HL-60 (cell line): ENCODE measurements at regions not wholly inside any gene's neighbourhood (a gene's known extent, or its start where the extent isn't known, plus 50 kb on each side); places are given as distances from the start of the nearest gene placed in this dataset.

Source experiments
- DNase-seq, 2 experiments: peaks; one replicate each; pipeline ENCODE4 v3.0.0-alpha.2; 2010 to 2020; ENCODE audit warnings: low read depth in 1 of 2, low spot score in 1 of 2
- H3K27ac ChIP-seq: fragments of 250-450 bp; sonication (Bioruptor Pico); replicated peaks from 2 replicates; pipeline ENCODE4 v1.5.1; 2020; ENCODE audit warnings: mild to moderate bottlenecking, moderate library complexity
- H3K27me3 ChIP-seq: fragments of 250-450 bp; sonication (Bioruptor Pico); 2 replicates; pipeline ENCODE4 v1.5.1; 2021; ENCODE audit warnings: mild to moderate bottlenecking, moderate library complexity; ENCODE audit not compliant: insufficient read depth, poor library complexity, severe bottlenecking
- H3K4me3 ChIP-seq: replicated peaks from 2 replicates; pipeline ENCODE4 v1.5.1; 2011; ENCODE audit warnings: mild to moderate bottlenecking, control low read depth, low read length; ENCODE audit not compliant: insufficient read depth
- GABPA ChIP-seq: IDR thresholded peaks from 2 replicates; pipeline ENCODE4 v1.6.1; 2012; ENCODE audit warnings: low read depth
- POLR2AphosphoS5 ChIP-seq: IDR thresholded peaks from 2 replicates; pipeline ENCODE4 v1.6.1; 2012; ENCODE audit warnings: low read depth
- SPI1 ChIP-seq: IDR thresholded peaks from 2 replicates; pipeline ENCODE4 v1.6.1; 2012; ENCODE audit warnings: low read depth, mild to moderate bottlenecking, borderline replicate concordance
- TF ChIP-seq, protein P1 (sequence below): IDR thresholded peaks from 2 replicates; pipeline ENCODE4 v1.6.1; 2012; ENCODE audit warnings: low read depth; ENCODE audit not compliant: insufficient replicate concordance
- TF ChIP-seq, protein P2 (sequence below): IDR thresholded peaks from one replicate; pipeline ENCODE4 v1.5.1; 2011; ENCODE audit warnings: low read length, control low read depth, inconsistent platforms; ENCODE audit not compliant: insufficient read depth

DNA sequence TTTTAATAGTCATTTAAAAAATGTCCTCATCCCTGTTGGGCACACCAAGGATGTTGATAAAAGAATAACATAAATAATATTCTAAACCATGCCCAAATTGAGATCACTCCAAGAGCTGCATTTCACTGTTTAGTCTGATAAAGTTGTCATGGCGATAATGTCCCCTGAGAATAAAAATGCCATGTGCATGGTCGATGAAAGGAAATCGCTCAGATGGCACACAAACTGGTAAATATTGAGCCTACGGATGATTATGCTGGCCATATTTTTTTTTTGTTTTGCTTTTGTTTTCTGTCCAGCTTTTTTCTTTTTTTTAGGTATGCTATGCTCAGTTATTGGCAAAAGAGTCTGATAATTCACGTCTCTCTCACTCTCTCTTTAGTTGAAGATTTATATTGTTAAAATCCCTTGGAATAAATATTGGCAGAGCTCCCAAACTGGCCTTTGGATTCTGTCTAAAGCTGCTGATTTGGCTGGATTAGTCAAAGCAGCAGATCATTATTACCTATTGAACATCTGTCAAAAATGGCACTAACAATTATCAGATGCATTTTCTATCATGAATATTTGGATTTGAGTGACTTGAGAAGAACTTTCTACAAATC is 643.8 kb downstream of the SQOR start:
- Histone ChIP-seq H3K4me3 (no peak overlapping the region), H3K27ac (no peak overlapping the region), H3K27me3 (no peaks in the 10 kb centered on the region)
- no peak for TF ChIP-seq GABPA
- TF ChIP-seq, protein P1, sequence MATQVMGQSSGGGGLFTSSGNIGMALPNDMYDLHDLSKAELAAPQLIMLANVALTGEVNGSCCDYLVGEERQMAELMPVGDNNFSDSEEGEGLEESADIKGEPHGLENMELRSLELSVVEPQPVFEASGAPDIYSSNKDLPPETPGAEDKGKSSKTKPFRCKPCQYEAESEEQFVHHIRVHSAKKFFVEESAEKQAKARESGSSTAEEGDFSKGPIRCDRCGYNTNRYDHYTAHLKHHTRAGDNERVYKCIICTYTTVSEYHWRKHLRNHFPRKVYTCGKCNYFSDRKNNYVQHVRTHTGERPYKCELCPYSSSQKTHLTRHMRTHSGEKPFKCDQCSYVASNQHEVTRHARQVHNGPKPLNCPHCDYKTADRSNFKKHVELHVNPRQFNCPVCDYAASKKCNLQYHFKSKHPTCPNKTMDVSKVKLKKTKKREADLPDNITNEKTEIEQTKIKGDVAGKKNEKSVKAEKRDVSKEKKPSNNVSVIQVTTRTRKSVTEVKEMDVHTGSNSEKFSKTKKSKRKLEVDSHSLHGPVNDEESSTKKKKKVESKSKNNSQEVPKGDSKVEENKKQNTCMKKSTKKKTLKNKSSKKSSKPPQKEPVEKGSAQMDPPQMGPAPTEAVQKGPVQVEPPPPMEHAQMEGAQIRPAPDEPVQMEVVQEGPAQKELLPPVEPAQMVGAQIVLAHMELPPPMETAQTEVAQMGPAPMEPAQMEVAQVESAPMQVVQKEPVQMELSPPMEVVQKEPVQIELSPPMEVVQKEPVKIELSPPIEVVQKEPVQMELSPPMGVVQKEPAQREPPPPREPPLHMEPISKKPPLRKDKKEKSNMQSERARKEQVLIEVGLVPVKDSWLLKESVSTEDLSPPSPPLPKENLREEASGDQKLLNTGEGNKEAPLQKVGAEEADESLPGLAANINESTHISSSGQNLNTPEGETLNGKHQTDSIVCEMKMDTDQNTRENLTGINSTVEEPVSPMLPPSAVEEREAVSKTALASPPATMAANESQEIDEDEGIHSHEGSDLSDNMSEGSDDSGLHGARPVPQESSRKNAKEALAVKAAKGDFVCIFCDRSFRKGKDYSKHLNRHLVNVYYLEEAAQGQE, result no peak
- DNase-seq, result no peak

DNA sequence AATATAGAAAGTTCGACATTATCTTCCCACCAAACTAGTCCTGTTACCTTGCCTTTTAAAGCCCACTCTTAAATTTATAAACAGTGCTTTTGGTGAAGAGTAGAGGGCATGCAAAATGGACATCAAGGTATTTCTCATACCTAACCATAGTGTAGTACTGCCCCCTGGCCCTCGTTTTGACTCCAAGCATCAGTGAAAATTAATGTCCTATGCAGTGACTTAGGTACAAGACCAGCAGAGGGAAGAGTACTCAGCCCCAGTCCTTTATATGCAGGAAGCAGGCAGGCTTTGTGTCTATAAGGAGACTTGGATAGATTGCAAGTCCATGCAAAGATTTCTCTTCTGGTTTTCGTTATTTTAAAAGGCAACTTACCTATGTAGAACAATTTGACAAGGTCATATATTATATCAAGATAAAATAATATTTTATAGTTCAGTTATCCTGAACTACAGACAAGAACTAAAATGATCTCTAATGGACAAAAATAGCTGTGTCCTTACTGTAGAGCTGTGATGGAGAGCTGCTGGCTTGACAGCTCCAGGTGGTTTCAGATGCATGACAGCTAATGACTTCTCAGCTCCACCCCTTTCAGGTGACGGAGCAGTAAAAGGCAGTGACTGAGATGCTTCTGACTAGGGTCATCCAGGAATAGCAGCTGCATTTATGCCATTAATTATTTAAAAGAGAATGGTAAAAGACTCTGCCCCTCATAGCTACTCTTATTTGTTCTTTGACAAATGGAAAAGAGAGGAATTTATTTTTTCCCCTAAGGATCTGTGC is 646.1 kb downstream of the SQOR start:
- DNase-seq, result no peak
- Histone ChIP-seq H3K4me3 (no peak overlapping the region), H3K27me3 (no peaks in the 10 kb centered on the region), H3K27ac (no peak overlapping the region)
- TF ChIP-seq SPI1 (no peak), GABPA (no peak), POLR2AphosphoS5 (no peak)
- TF ChIP-seq, protein P2, sequence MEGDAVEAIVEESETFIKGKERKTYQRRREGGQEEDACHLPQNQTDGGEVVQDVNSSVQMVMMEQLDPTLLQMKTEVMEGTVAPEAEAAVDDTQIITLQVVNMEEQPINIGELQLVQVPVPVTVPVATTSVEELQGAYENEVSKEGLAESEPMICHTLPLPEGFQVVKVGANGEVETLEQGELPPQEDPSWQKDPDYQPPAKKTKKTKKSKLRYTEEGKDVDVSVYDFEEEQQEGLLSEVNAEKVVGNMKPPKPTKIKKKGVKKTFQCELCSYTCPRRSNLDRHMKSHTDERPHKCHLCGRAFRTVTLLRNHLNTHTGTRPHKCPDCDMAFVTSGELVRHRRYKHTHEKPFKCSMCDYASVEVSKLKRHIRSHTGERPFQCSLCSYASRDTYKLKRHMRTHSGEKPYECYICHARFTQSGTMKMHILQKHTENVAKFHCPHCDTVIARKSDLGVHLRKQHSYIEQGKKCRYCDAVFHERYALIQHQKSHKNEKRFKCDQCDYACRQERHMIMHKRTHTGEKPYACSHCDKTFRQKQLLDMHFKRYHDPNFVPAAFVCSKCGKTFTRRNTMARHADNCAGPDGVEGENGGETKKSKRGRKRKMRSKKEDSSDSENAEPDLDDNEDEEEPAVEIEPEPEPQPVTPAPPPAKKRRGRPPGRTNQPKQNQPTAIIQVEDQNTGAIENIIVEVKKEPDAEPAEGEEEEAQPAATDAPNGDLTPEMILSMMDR, result no peak
- TF ChIP-seq, protein P1, result no peak

DNA sequence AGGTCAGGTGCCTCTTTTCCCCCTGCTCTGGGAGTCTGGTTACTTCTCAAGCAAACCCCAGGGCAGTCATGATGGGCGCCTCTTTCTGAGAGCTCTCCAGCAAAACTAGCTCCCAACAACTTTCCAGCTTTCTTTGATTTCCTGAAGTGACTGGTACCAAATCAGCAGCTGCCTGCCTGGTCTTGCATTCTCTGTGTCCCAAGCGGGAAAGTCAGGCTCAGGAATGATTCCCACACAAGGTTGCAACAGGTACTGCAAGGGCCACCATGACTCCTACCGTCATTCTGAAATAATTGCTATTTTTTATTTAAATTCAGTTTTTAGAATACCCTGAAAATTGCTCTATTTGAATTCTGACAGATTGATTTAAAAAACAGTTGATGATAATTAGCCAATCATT is 658.7 kb downstream of the SQOR start:
- no peak overlapping the region for H3K4me3 ChIP-seq
- TF ChIP-seq, protein P1, result no peak
- TF ChIP-seq GABPA (no peak), POLR2AphosphoS5 (no peak), SPI1 (no peak)
- TF ChIP-seq, protein P2, result no peak
- DNase-seq, result no peak
- H3K27ac ChIP-seq, result no peak overlapping the region
- H3K27me3 ChIP-seq, result no peaks in the 10 kb centered on the region
